ENCODE measurements at regions not wholly inside any gene's neighbourhood (a gene's known extent, or its start where the extent isn't known, plus 50 kb on each side); places are given as distances from the start of the nearest gene placed in this dataset.

DNA sequence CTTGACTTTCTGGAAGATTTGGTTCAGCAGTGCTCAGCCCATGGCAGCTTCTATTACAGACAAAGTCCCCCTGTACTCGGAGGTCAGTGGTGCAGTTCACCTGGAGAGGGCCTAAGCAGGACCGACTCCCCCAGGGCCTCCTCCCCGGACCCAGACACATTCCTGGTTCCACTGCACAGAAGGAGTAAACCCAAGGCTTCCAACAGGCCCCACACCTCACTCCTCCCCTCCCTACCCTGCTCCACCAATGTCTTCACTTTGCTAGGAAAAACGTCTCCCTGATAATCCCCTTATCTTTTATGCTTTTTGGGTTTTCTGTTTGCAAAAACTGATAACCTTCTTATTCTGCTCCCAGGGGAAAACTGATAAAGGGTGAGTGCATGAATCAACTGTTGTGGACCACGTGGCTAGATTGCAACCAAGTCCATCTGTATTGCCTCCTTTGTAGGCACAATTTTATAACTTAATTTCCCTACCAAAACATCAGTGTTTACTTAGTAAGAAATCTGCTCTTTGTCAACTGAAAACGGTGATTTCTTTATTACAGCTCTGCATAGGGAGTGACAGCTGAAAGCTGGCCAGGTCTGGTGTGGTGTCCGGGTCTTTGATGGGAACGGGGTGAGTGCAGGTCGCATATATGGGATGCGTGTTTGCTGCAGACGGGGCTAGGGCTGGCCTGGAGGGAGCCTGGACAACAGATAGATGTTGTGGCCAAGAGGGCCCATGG lies 202.5 kb downstream of the GLI2 start:
- no peak for FAIRE-seq
- Histone ChIP-seq H3K4me2 (ENCODE audit: insufficient read depth, low read length) (no peak overlapping the region), H3K79me2 (ENCODE audit: control insufficient read depth, insufficient read depth, low read length) (no peaks in the 10 kb centered on the region), H2AFZ (ENCODE audit: low read depth, low read length) (no peak overlapping the region), H3K9me1 (replicated peaks; ENCODE audit: control insufficient read depth, extremely low read depth, insufficient read depth, low read length) (no peaks in the 10 kb centered on the region), H3K36me3 (ENCODE audit: control insufficient read depth in 2 of 2, extremely low read depth in 1 of 2, insufficient read depth in 2 of 2, low read length in 2 of 2) (no peaks in the 10 kb centered on the region), H3K4me3 (replicated peaks in 1 of 3; ENCODE audit: insufficient read depth in 1 of 3, low read depth in 1 of 3, low read length in 3 of 3) (no peak overlapping the region), H3K9me3 (replicated peaks; ENCODE audit: control insufficient read depth, insufficient read depth, low read length) (no peaks in the 10 kb centered on the region), H4K20me1 (replicated peaks; ENCODE audit: control insufficient read depth, extremely low read depth, insufficient read depth, low read length) (no peaks in the 10 kb centered on the region), H3K27me3 (ENCODE audit: control insufficient read depth in 2 of 2, insufficient read depth in 2 of 2, low read length in 2 of 2) (peaks cover 9 to 20% of the 10 kb centered on the region in 2 experiments), H3K4me1 (ENCODE audit: control insufficient read depth, extremely low read depth, insufficient read depth, low read length) (no peaks in the 10 kb centered on the region), H3K9ac (replicated peaks; ENCODE audit: extremely low read depth, insufficient read depth, low read length) (no peak overlapping the region), H3K27ac (ENCODE audit: insufficient read depth, low read depth, low read length) (no peak overlapping the region)
- dilution Hi-C loops (cut with MboI; ENCODE audit: extremely low pct_ligation_motif_present, low sequenced_read_pairs), result no loop called here
- intact Hi-C loops (cut with micrococcal nuclease), result no loop called here
- POLR2A ChIA-PET, result no interaction called here
- BruUV-seq (replicated peaks), result no TSS peak
- TF ChIP-seq EZH2 (IDR thresholded peaks at IDR 0.05; ENCODE audit: borderline replicate concordance, low read depth, low read length, severe bottlenecking), result no peak
- no peak for TF ChIP-seq MYC (IDR thresholded peaks at IDR 0.05; ENCODE audit: low read depth, low read length)
- TF ChIP-seq, protein P1, sequence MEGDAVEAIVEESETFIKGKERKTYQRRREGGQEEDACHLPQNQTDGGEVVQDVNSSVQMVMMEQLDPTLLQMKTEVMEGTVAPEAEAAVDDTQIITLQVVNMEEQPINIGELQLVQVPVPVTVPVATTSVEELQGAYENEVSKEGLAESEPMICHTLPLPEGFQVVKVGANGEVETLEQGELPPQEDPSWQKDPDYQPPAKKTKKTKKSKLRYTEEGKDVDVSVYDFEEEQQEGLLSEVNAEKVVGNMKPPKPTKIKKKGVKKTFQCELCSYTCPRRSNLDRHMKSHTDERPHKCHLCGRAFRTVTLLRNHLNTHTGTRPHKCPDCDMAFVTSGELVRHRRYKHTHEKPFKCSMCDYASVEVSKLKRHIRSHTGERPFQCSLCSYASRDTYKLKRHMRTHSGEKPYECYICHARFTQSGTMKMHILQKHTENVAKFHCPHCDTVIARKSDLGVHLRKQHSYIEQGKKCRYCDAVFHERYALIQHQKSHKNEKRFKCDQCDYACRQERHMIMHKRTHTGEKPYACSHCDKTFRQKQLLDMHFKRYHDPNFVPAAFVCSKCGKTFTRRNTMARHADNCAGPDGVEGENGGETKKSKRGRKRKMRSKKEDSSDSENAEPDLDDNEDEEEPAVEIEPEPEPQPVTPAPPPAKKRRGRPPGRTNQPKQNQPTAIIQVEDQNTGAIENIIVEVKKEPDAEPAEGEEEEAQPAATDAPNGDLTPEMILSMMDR (IDR thresholded peaks at IDR 0.05; ENCODE audit: extremely low read depth in 1 of 2, insufficient read depth in 1 of 2, low read depth in 1 of 2, low read length in 2 of 2), result no peak
- no peak for TF ChIP-seq POLR2AphosphoS5 (IDR thresholded peaks at IDR 0.05; ENCODE audit: insufficient read depth, low read depth, low read length)
- TF ChIP-seq GATA2 (IDR thresholded peaks at IDR 0.05; ENCODE audit: insufficient read depth, insufficient read length, low read depth, low read length), result no peak
- TF ChIP-seq JUN (IDR thresholded peaks at IDR 0.05; ENCODE audit: borderline replicate concordance, insufficient read depth, insufficient read length, low read depth), result no peak
- TF ChIP-seq, protein P2, sequence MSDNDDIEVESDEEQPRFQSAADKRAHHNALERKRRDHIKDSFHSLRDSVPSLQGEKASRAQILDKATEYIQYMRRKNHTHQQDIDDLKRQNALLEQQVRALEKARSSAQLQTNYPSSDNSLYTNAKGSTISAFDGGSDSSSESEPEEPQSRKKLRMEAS (IDR thresholded peaks at IDR 0.05; ENCODE audit: insufficient read depth, insufficient read length), result no peak
- CTCF ChIA-PET, result no interaction called here
- DNase-seq (ENCODE audit: low read depth, low spot score), result no peak
